Brain microvascular endothelial cell (primary cell): ENCODE measurements at regions not wholly inside any gene's neighbourhood (a gene's known extent, or its start where the extent isn't known, plus 50 kb on each side); places are given as distances from the start of the nearest gene placed in this dataset.

ENCODE experiments used
- DNase-seq: peaks from one replicate; pipeline ENCODE4 v3.0.0-alpha.2; 2020
- H3K27ac ChIP-seq: fragments of 250-450 bp; sonication (Bioruptor Pico); 2 replicates; pipeline ENCODE4 v1.5.1; 2020; ENCODE audit warnings: mild to moderate bottlenecking, moderate library complexity
- H3K27me3 ChIP-seq: fragments of 250-450 bp; sonication (Bioruptor Pico); replicated peaks from 2 replicates; pipeline ENCODE4 v1.5.1; 2020; ENCODE audit warnings: mild to moderate bottlenecking
- H3K36me3 ChIP-seq: fragments of 250-450 bp; sonication (Bioruptor Pico); replicated peaks from 2 replicates; pipeline ENCODE4 v1.5.1; 2020; ENCODE audit warnings: mild to moderate bottlenecking
- H3K4me3 ChIP-seq: 2 replicates; pipeline ENCODE4 v1.5.1; 2011; ENCODE audit warnings: low read depth, mild to moderate bottlenecking, control low read depth, low read length, moderate library complexity
- in situ Hi-C: cut with HindIII; loops from 2 replicates; pipeline ENCODE4 v1.10.0; 2017; ENCODE audit warnings: low sequenced_read_pairs, low pct_ligation_motif_present
- TF ChIP-seq, protein P1 (sequence below): IDR thresholded peaks from 2 replicates; pipeline ENCODE4 v1.5.1; 2011; ENCODE audit warnings: low read depth, mild to moderate bottlenecking, moderate library complexity, low read length, control low read depth, inconsistent platforms; ENCODE audit errors: missing control alignments

DNA sequence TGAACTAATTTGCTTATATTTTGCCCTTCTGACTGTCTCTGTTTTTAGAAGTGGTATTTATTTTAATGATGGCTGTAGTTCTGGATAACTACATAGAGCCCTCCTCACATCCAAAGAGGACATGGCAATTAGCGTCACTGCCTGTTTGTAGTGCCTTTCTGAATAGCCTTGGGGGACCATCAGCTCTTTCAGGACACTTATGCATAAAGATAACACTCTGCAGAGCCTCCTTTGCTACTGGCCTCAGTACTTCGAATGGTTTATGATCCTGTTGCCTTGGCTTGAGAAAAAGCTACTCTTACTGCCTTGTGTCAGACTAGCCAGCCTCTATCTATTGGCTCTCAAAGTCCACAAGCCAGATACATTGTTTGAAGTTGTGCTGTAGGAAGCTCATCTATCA, 105.4 kb upstream of the SPRED1 start:
- in situ Hi-C loops, result no loop called here
- H3K36me3 ChIP-seq, result no peaks in the 10 kb centered on the region
- H3K27me3 ChIP-seq, result no peaks in the 10 kb centered on the region
- no peak overlapping the region for H3K4me3 ChIP-seq
- no peak overlapping the region for H3K27ac ChIP-seq
- no peak for DNase-seq
- TF ChIP-seq, protein P1, sequence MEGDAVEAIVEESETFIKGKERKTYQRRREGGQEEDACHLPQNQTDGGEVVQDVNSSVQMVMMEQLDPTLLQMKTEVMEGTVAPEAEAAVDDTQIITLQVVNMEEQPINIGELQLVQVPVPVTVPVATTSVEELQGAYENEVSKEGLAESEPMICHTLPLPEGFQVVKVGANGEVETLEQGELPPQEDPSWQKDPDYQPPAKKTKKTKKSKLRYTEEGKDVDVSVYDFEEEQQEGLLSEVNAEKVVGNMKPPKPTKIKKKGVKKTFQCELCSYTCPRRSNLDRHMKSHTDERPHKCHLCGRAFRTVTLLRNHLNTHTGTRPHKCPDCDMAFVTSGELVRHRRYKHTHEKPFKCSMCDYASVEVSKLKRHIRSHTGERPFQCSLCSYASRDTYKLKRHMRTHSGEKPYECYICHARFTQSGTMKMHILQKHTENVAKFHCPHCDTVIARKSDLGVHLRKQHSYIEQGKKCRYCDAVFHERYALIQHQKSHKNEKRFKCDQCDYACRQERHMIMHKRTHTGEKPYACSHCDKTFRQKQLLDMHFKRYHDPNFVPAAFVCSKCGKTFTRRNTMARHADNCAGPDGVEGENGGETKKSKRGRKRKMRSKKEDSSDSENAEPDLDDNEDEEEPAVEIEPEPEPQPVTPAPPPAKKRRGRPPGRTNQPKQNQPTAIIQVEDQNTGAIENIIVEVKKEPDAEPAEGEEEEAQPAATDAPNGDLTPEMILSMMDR, result no peak

DNA sequence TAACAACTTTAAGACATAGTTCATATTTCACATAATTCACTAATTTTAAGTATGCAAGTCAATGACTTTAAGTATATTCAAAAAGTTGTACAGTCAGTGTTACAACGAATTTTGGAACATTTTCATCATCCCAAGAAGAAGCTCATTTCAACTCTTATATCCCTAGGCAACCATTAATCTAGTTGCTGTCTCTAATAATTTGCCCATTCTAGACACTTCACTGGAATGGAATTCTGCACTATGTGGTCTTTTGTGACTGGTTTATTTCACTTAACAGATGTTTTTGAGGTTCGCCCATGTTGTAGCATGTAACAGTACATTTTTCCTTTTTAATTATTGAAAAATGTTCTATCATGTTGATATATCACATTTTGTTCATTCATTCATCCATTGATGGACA, 104.2 kb upstream of the SPRED1 start:
- DNase-seq, result no peak
- TF ChIP-seq, protein P1, result no peak
- H3K27ac ChIP-seq, result no peak overlapping the region
- in situ Hi-C loops, result no loop called here
- no peak overlapping the region for H3K4me3 ChIP-seq
- no peaks in the 10 kb centered on the region for H3K27me3 ChIP-seq
- H3K36me3 ChIP-seq, result no peaks in the 10 kb centered on the region

DNA sequence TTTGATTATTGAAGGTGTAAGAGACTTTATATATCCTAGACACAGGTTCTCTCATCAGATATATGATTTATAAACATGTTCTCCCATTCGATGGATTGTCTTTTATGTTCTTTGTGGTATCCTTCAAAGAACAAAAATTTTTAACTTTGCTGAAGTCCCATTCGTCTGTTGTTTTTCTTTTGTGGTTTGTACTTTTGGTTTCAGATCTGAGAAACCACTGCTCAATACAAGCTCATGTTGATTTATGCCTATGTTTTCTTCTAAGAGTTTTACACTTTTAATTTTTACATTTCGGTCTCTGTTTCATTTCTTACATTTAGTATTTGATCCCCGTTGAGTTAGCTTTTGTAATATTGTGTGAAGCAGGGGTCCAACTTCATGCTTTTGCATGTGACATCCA, 103.3 kb upstream of the SPRED1 start:
- DNase-seq, result no peak
- in situ Hi-C loops, result no loop called here
- Histone ChIP-seq H3K27me3 (no peaks in the 10 kb centered on the region), H3K4me3 (no peak overlapping the region), H3K36me3 (no peaks in the 10 kb centered on the region), H3K27ac (no peak overlapping the region)
- TF ChIP-seq, protein P1, result no peak

DNA sequence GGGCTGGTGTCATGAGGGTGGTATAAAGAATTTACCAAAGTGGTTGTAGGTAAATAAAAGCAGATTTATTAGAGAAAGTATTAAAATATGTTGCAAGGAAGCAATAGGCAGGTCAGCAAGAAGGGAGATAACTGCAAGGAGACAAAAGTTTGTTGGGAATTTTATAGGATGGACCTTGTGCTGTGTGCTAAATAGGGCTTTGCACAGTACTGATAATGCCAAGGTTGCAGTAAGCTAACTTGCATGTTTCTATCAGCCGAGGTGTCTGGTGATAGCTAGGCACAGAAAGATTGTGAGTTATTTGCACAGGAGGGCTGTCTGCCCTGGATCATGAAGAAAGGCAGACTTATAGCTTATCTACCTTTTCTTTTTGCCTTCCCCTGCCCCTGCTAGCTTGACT, 102.5 kb upstream of the SPRED1 start:
- in situ Hi-C loops, result no loop called here
- Histone ChIP-seq H3K27ac (no peak overlapping the region), H3K27me3 (no peaks in the 10 kb centered on the region), H3K4me3 (no peak overlapping the region), H3K36me3 (no peaks in the 10 kb centered on the region)
- TF ChIP-seq, protein P1, result no peak
- no peak for DNase-seq

DNA sequence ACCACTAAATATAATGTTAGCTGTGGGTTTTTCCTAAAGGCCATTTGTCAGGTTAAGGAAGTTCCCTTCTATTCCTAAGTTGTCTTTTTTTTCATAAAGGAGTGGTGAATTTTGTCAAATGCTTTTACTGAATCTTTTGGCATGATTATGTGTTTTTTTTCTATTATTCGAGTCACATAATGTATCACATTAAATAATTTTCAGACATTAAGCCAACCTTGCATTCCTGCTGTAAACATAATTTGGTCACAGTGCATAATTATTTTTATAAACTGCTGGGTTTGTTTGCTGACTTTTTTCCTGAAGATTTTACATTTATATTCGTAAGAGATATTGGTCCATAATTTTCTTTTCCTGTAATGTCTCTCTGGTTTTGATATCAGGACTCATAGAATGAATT, 101.8 kb upstream of the SPRED1 start:
- TF ChIP-seq, protein P1, result no peak
- Histone ChIP-seq H3K36me3 (no peaks in the 10 kb centered on the region), H3K4me3 (no peak overlapping the region), H3K27ac (no peak overlapping the region), H3K27me3 (no peaks in the 10 kb centered on the region)
- DNase-seq, result no peak
- in situ Hi-C loops, result no loop called here

DNA sequence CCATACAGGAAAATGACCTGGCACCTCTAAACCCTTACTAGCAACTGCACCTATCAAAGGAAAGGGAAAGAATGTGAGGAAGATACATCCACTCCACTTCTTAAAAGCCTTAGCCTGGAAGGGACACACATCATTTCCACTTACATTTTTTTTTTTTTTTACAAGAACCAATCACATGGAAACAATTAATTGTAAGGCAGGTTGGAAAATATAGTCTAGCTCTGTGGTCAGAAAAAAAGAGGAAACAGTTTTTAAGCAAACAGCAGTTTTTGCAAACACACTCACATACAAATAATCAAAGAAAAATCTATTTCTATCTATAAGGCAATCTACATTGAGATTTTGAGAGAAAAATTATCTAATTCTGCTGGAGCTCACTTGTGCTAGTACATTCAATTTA, 98.9 kb upstream of the SPRED1 start:
- in situ Hi-C loops, result no loop called here
- TF ChIP-seq, protein P1, result no peak

More for the DNA sequence above, 98.9 kb upstream of the SPRED1 start:
- no peak overlapping the region for H3K27ac ChIP-seq
- no peak for DNase-seq
- H3K36me3 ChIP-seq, result no peaks in the 10 kb centered on the region
- no peak overlapping the region for H3K4me3 ChIP-seq
- no peaks in the 10 kb centered on the region for H3K27me3 ChIP-seq
